ENCODE measurements at regions not wholly inside any gene's neighbourhood (a gene's known extent, or its start where the extent isn't known, plus 50 kb on each side); places are given as distances from the start of the nearest gene placed in this dataset.

DNA sequence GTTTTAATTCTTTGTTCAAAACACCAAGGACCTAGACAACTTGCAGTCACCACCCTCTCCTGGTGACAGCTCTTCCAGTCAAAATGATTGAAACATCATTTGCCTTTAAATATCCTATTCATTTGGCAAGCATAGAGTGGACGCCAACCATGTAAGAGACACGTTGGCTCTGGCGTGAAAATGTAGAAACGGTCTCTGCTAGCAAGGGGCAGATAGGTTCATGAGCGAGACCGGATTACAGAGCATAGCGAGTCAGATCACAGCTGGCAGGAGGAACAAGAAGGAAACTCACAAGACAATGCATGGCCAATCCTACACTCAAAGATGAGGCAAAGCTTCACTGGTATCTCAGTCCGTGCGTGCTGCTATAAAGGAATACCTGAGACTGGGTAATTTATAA lies 759.5 kb downstream of the UQCRFS1 start:
- TF ChIP-seq, protein P1, sequence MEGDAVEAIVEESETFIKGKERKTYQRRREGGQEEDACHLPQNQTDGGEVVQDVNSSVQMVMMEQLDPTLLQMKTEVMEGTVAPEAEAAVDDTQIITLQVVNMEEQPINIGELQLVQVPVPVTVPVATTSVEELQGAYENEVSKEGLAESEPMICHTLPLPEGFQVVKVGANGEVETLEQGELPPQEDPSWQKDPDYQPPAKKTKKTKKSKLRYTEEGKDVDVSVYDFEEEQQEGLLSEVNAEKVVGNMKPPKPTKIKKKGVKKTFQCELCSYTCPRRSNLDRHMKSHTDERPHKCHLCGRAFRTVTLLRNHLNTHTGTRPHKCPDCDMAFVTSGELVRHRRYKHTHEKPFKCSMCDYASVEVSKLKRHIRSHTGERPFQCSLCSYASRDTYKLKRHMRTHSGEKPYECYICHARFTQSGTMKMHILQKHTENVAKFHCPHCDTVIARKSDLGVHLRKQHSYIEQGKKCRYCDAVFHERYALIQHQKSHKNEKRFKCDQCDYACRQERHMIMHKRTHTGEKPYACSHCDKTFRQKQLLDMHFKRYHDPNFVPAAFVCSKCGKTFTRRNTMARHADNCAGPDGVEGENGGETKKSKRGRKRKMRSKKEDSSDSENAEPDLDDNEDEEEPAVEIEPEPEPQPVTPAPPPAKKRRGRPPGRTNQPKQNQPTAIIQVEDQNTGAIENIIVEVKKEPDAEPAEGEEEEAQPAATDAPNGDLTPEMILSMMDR (IDR thresholded peaks at IDR 0.05), result no peak
- no peak for TF ChIP-seq POLR2A (IDR thresholded peaks at IDR 0.05)
